GM06990 (cell line): ENCODE measurements at regions not wholly inside any gene's neighbourhood (a gene's known extent, or its start where the extent isn't known, plus 50 kb on each side); places are given as distances from the start of the nearest gene placed in this dataset.

Experiments
- DNase-seq: peaks from one replicate; pipeline ENCODE4 v3.0.0-alpha.2; 2011; ENCODE audit not compliant: insufficient read length; ENCODE audit errors: extremely low read depth
- H3K27me3 ChIP-seq: replicated peaks from 2 replicates; pipeline ENCODE4 v1.6.0; 2011; ENCODE audit warnings: low read length; ENCODE audit not compliant: control insufficient read depth, insufficient read depth
- H3K36me3 ChIP-seq: 2 replicates; pipeline ENCODE4 v1.5.1; 2011; ENCODE audit warnings: low read length; ENCODE audit not compliant: control insufficient read depth, insufficient read depth
- H3K4me3 ChIP-seq: replicated peaks from 2 replicates; pipeline ENCODE4 v1.5.1; 2011; ENCODE audit warnings: low read depth, mild to moderate bottlenecking, control low read depth, low read length
- TF ChIP-seq, protein P1 (sequence below): IDR thresholded peaks from 2 replicates; pipeline ENCODE4 v1.5.1; 2011; ENCODE audit warnings: low read length, control low read depth, mild to moderate bottlenecking, inconsistent platforms; ENCODE audit not compliant: insufficient read depth, poor library complexity, severe bottlenecking

DNA sequence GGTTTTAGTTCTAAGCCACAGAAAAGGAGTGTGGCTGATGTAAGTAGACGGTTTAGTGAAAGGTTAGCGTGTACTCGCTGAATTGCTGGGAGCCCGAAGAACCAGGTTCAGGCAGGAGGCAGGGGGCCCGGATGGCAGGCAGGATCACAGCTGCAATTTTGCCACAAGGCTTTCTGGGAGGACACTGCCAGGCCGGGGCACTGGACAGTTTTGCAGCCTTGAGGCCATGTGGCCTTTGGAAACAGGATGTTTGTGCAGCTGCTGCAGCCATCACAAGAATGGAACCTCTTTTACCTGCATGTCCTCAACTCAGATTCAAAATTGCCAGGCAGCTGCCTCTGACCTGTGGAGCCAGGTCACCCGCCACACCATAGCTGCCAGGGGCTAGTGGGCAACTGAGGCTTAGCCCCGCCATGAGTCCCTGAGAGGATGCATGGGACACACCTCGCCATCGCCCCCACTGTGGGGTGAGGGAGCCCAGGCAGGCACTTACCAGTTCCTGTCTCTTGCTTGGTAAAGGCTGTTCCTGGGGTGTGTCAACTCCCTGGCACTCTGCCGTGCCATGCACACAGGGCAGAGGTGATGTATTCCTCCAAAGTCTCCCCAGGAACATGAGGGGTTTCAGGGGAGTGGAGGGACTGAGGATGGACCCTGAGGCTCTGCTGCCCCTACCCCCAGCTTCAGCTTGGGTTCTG is 188.6 kb downstream of the RPS24 start:
- H3K36me3 ChIP-seq, result no peaks in the 10 kb centered on the region
- no peak for DNase-seq
- no peak overlapping the region for H3K4me3 ChIP-seq
- TF ChIP-seq, protein P1, sequence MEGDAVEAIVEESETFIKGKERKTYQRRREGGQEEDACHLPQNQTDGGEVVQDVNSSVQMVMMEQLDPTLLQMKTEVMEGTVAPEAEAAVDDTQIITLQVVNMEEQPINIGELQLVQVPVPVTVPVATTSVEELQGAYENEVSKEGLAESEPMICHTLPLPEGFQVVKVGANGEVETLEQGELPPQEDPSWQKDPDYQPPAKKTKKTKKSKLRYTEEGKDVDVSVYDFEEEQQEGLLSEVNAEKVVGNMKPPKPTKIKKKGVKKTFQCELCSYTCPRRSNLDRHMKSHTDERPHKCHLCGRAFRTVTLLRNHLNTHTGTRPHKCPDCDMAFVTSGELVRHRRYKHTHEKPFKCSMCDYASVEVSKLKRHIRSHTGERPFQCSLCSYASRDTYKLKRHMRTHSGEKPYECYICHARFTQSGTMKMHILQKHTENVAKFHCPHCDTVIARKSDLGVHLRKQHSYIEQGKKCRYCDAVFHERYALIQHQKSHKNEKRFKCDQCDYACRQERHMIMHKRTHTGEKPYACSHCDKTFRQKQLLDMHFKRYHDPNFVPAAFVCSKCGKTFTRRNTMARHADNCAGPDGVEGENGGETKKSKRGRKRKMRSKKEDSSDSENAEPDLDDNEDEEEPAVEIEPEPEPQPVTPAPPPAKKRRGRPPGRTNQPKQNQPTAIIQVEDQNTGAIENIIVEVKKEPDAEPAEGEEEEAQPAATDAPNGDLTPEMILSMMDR, result no peak
- no peaks in the 10 kb centered on the region; the same call in none of the 2 replicates for H3K27me3 ChIP-seq

DNA sequence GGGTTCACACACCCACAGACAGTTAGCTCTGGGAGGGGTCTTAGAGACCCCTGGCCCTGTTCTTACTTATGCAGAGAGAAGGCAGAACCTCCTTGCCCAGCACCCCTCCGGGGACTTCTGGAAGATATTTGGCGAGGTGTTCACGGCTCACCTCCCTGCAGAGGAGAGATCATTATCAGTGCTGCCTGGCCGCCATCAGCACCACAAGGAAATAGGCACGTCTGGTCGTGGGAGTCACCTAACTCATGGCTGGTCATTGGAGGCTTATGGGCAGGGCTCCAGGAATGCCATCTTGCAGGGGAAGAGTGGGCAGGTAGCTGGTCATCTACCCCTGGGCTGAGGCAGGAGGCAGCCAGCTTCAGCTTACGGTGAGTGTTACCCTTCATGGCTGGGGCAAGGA is 189.4 kb downstream of the RPS24 start:
- no peaks in the 10 kb centered on the region; the same call in none of the 2 replicates for H3K27me3 ChIP-seq
- no peak overlapping the region for H3K4me3 ChIP-seq
- TF ChIP-seq, protein P1, result no peak
- no peaks in the 10 kb centered on the region for H3K36me3 ChIP-seq
- no peak for DNase-seq

DNA sequence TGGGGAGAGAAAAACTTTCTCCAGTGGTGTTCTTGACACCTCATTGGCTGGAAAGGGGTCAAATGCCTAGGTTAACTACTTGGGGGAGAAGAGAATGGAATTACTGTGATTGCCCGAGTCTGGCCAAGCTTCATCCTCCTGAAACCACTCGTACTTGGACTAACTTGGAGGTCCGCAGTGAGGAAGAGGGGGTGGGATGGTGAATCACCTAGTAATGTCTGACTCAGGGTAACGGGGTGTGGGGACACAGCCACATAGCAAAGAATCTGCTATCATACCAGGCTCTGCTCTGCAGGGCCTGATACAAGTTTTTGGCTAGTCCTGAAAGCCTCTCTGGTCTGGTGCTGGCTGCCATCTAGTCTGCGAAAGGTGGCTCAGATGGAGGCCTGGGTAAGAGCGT is 190.9 kb downstream of the RPS24 start:
- DNase-seq, result no peak
- peaks cover 2% of the 10 kb centered on the region for H3K27me3 ChIP-seq
- TF ChIP-seq, protein P1, result no peak
- no peaks in the 10 kb centered on the region for H3K36me3 ChIP-seq
- no peak overlapping the region for H3K4me3 ChIP-seq

DNA sequence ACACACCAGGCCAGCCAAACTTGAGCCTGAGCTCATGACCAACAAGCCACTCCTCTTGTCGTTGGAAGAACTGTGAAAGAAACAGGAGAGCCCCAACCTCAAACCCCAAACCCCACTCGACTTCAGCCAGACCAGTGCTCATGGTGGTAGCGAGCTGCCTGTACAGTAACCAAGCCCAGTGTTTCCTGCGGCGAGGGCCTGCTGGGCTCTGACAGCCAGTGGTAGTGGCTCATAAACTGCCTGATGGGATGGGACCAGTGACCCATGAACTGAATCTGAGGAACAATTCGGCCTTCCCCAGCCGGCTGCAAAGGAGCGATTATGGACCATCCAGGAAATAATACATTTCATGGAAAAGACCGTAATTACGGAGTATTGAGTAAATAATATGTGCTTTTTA is 191.9 kb downstream of the RPS24 start:
- peaks cover 2% of the 10 kb centered on the region for H3K27me3 ChIP-seq
- H3K36me3 ChIP-seq, result no peaks in the 10 kb centered on the region
- TF ChIP-seq, protein P1, result no peak
- no peak for DNase-seq
- H3K4me3 ChIP-seq, result no peak overlapping the region

DNA sequence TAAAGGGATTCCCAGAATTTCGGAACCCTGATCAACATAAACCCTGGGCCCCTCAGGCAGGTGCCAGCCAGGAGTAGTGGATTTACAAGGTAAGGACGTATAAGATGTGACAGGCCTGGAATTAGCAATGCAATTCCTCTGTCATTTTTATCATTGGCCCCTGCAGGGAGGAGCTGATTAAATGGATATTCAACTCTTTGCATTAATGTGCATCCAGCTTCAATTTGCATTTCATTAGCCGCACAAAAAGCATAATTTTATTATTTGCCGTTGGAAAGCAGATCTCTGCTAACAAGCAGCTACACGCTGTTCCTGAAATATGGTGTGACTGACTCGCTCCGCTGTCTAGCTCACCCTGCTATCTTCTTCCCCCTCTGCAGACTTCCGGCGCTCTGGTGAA is 195.8 kb downstream of the RPS24 start:
- no peaks in the 10 kb centered on the region for H3K36me3 ChIP-seq
- peaks cover 2% of the 10 kb centered on the region for H3K27me3 ChIP-seq
- DNase-seq, result no peak
- H3K4me3 ChIP-seq, result no peak overlapping the region
- TF ChIP-seq, protein P1, result no peak
